ENCODE measurements at regions not wholly inside any gene's neighbourhood (a gene's known extent, or its start where the extent isn't known, plus 50 kb on each side); places are given as distances from the start of the nearest gene placed in this dataset. TPM values are rescaled to one million over a fixed set of nuclear protein-coding genes. Genes with fewer than 3 reads are reported as not detected.

DNA sequence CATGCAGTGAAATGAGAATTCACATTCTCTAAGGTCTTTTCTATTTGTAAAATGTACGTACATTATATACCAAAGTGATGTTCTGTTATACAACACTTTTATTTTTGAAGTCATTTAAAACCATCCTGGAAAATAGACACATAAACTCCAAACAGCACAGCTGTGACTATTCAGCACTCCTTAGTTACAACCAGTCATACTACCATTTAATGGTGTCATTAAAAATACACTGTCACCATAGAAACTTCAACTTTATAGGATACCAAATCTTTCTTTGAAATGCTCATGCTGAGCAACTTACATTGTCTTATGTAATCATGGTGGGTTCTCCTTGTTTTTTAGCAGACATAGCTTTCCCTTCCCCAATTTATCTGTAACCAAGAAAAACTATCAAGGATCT, 85.3 kb downstream of the METTL4 start:
- CTCF ChIA-PET: interaction anchor here (1.4 to 1.6 kb wide), 2 partner anchors 11 to 12 kb away, joined by 3 to 4 read pairs; no protein-coding TSS in a partner anchor
- H3K36me3 ChIP-seq (ENCODE audit: control insufficient read depth, insufficient read depth, low read length): no peaks in the 10 kb centered on the region
- POLR2A ChIA-PET: no interaction called here
- H3K4me3 ChIP-seq (ENCODE audit: low read depth, low read length): no peak overlapping the region
- no peaks in the 10 kb centered on the region for H3K27me3 ChIP-seq (ENCODE audit: control insufficient read depth, insufficient read depth, low read length)
- no peak for DNase-seq (ENCODE audit: low read depth)
- TF ChIP-seq, protein P1, sequence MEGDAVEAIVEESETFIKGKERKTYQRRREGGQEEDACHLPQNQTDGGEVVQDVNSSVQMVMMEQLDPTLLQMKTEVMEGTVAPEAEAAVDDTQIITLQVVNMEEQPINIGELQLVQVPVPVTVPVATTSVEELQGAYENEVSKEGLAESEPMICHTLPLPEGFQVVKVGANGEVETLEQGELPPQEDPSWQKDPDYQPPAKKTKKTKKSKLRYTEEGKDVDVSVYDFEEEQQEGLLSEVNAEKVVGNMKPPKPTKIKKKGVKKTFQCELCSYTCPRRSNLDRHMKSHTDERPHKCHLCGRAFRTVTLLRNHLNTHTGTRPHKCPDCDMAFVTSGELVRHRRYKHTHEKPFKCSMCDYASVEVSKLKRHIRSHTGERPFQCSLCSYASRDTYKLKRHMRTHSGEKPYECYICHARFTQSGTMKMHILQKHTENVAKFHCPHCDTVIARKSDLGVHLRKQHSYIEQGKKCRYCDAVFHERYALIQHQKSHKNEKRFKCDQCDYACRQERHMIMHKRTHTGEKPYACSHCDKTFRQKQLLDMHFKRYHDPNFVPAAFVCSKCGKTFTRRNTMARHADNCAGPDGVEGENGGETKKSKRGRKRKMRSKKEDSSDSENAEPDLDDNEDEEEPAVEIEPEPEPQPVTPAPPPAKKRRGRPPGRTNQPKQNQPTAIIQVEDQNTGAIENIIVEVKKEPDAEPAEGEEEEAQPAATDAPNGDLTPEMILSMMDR (IDR thresholded peaks at IDR 0.05; ENCODE audit: insufficient read depth, low read depth, low read length): no peak

DNA sequence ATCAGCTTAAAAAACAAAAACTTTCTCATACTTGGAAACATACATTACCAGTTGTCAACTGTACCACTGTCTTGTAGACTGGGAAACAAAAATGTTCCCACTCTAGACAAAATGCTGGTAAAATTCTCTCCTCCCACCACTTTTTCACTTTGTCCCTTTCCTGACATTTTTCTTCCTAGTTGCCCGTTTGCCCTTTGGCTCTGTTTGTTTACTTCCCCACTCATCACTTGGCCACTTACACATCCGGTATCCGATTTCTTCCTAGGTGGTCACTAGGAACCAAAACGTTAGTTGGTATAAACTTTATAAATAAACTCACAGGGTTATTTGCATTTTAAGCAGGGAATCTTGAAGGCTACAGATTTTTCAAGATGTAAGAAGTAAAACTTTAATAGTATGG, 84.9 kb downstream of the METTL4 start:
- Histone ChIP-seq H3K36me3 (ENCODE audit: control insufficient read depth, insufficient read depth, low read length) (no peaks in the 10 kb centered on the region), H3K27me3 (ENCODE audit: control insufficient read depth, insufficient read depth, low read length) (no peaks in the 10 kb centered on the region), H3K4me3 (ENCODE audit: low read depth, low read length) (no peak overlapping the region)
- ChIA-PET CTCF (interaction anchor here (1.4 to 1.6 kb wide), 2 partner anchors 11 to 12 kb away, joined by 3 to 4 read pairs; no protein-coding TSS in a partner anchor), POLR2A (no interaction called here)
- TF ChIP-seq, protein P1 (IDR thresholded peaks at IDR 0.05; ENCODE audit: insufficient read depth, low read depth, low read length): no peak
- no peak for DNase-seq (ENCODE audit: low read depth)

Small RNAs in the stretch of these regions (small RNA-seq; reads per million reads assigned to genes)
- gene AP005119.1 (ENCODE audit: insufficient read length, low read depth, low replicate concordance): not detected
- gene COX6CP3 (ENCODE audit: insufficient read length, low read depth, low replicate concordance): not detected
- not detected for gene RN7SKP72 (ENCODE audit: insufficient read length, low read depth, low replicate concordance)

Data from BJ (cell line).